ENCODE measurements at regions not wholly inside any gene's neighbourhood (a gene's known extent, or its start where the extent isn't known, plus 50 kb on each side); places are given as distances from the start of the nearest gene placed in this dataset.

- TF ChIP-seq CTCF (IDR thresholded peaks at IDR 0.05; ENCODE audit: low read depth, low read length) = no peak
- TF ChIP-seq POLR2A (IDR thresholded peaks at IDR 0.05; ENCODE audit: extremely low read depth, insufficient read length) = no peak
- no peak for TF ChIP-seq MAX (IDR thresholded peaks at IDR 0.05; ENCODE audit: low read depth, low read length)
Observed at GRCh38 chr5:52202256-52202655, 585.5 kb upstream of the ITGA1 start.

Data from NB4 (cell line).